Thyroid gland (tissue), 4 donors: ENCODE measurements at regions not wholly inside any gene's neighbourhood (a gene's known extent, or its start where the extent isn't known, plus 50 kb on each side); places are given as distances from the start of the nearest gene placed in this dataset.
"Not testable (repeated sequence)": the region's sequence is repeated elsewhere in the genome, so short reads cannot be mapped to it uniquely, and the experiment has no call there.

ENCODE experiments used
- DNase-seq, 2 donors: peaks; one replicate each; pipeline ENCODE4 v3.0.0-alpha.2; 2019
- H3K27ac ChIP-seq, 3 donors: fragments of 200-600 bp; sonication (generic); 1 replicate in 2 of 3; 2 replicates in 1 of 3; pipeline ENCODE4 v1.5.1; 2016 to 2019; ENCODE audit warnings: mild to moderate bottlenecking in 1 of 3, moderate library complexity in 1 of 3
- H3K27me3 ChIP-seq: fragments of 200-600 bp; sonication (generic); one replicate; pipeline ENCODE4 v1.5.1; 2019
- H3K36me3 ChIP-seq, 2 donors: fragments of 200-600 bp; sonication (generic); one replicate each; pipeline ENCODE4 v1.5.1; 2016 to 2019
- H3K4me1 ChIP-seq, 2 donors: fragments of 200-600 bp; sonication (generic); one replicate each; pipeline ENCODE4 v1.5.1; 2017 to 2019
- H3K4me3 ChIP-seq, 3 donors: fragments of 200-600 bp; sonication (generic); replicated peaks in 1 of 3; 1 replicate in 2 of 3; 2 replicates in 1 of 3; pipeline ENCODE4 v1.5.1; 2016; ENCODE audit warnings: mild to moderate bottlenecking in 1 of 3
- H3K9me3 ChIP-seq: fragments of 200-600 bp; sonication (generic); one replicate; pipeline ENCODE4 v1.5.1; 2017
- CTCF ChIP-seq, 6 experiments: fragments of 200-600 bp in 3 of 6; fragments of 450-650 bp in 3 of 6; sonication (generic) in 3 of 6; IDR thresholded peaks; one replicate each; pipeline ENCODE4 v1.5.1; 2016 to 2019; ENCODE audit warnings: antibody characterized with exemption in 6 of 6, mild to moderate bottlenecking in 2 of 6, inconsistent platforms in 1 of 6, moderate library complexity in 1 of 6
- POLR2A ChIP-seq, 2 donors: fragments of 450-650 bp; IDR thresholded peaks; one replicate each; pipeline ENCODE4 v1.6.1; 2017; ENCODE audit warnings: antibody characterized with exemption in 2 of 2, mild to moderate bottlenecking in 2 of 2, moderate library complexity in 1 of 2
- WGBS, 2 donors: methylation state at CpG; one replicate each; pipeline ENCODE4 v1.1.5; 2017; 5-methylcytosine and 5-hydroxymethylcytosine counted together
- intact Hi-C: fragments of 100-400 bp; cut with DNase I; formaldehyde crosslinking; loops from one replicate; pipeline ENCODE4 v1.15.1; 2023

DNA sequence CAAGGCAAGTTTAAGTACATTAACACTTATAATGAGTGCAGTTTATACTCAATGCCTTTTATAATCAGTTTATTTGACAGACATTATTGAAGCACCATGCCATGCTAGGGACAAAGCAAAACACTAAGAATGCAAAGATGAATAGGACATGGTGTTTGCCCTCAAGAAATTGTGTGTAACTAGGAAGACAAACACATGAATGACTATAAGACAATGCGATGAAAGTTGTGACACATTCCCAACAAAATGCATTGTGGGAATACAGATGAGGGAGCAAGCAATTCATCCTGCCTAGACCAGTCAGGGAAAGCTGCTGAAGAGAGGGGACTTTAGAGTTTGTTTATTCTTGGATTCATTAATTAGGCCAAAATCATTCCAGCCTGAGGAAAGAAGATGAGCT, 133.8 kb upstream of the TRPC6 start:
- DNase-seq, result no peak
- WGBS, 2 donors, result 93% methylated on average over 1 of the region's 1 CpG
- intact Hi-C loops, result no loop called here
- Histone ChIP-seq H3K4me1 (no peaks in the 10 kb centered on the region), H3K36me3 (no peaks in the 10 kb centered on the region), H3K27ac (no peak overlapping the region), H3K9me3 (no peaks in the 10 kb centered on the region), H3K27me3 (no peaks in the 10 kb centered on the region), H3K4me3 (no peak overlapping the region)
- TF ChIP-seq POLR2A (IDR thresholded peaks at IDR 0.05) (no peak), CTCF (IDR thresholded peaks at IDR 0.05) (no peak)

DNA sequence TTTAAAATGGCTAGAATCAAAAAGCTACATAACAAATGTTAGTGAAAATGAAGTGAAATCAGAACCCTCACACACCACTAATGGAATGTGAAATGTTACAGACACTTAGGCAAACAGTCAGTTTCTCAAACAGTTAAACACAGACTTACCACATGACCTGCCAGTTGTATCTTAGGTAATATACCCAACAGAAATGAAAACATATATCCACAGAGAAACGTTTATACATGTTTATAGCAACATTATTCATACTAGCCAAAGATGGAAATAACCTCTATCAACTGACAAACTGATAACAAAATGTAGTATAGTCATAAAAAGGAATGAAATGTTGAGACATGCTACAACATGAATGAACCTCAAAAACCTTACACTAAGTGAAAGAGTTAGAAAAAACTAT, 131.5 kb upstream of the TRPC6 start:
- Histone ChIP-seq H3K27me3 (no peaks in the 10 kb centered on the region), H3K4me1 (no peaks in the 10 kb centered on the region), H3K36me3 (no peaks in the 10 kb centered on the region), H3K4me3 (no peak overlapping the region), H3K27ac (no peak overlapping the region), H3K9me3 (no peaks in the 10 kb centered on the region)
- DNase-seq, result no peak
- TF ChIP-seq POLR2A (IDR thresholded peaks at IDR 0.05) (no peak), CTCF (IDR thresholded peaks at IDR 0.05) (no peak)
- 29 to 30% methylated on average over 1 of the region's 1 CpG for WGBS, 2 donors
- intact Hi-C loops, result no loop called here

DNA sequence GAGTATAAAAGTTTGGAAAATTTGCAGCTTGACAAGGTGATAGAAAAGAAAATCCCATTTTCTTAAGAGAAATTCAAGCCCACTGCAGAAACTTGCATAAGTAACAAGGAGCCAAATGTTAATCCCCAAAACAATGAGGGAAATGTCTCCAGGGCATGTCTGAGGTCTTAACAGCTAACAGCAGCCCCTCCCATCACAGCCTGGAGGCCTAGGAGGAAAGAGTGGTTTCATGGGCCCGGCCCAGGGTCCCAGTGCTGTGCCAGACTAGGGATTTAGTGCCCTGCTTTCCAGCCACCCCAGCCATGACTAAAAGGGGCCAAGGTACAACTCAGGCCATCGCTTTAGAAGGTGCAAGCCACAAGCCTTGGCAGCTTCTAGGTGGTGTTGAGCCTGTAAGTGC, 123.7 kb upstream of the TRPC6 start:
- Histone ChIP-seq H3K36me3 (no peaks in the 10 kb centered on the region), H3K27ac (no peak overlapping the region), H3K27me3 (no peaks in the 10 kb centered on the region), H3K4me3 (no peak overlapping the region), H3K9me3 (no peaks in the 10 kb centered on the region), H3K4me1 (no peaks in the 10 kb centered on the region)
- TF ChIP-seq CTCF (IDR thresholded peaks at IDR 0.05), result no peak
- no peak for TF ChIP-seq POLR2A (IDR thresholded peaks at IDR 0.05)
- WGBS, 2 donors, result 67 to 75% methylated on average over 2 of the region's 2 CpGs
- intact Hi-C loops, result no loop called here
- DNase-seq, result no peak

DNA sequence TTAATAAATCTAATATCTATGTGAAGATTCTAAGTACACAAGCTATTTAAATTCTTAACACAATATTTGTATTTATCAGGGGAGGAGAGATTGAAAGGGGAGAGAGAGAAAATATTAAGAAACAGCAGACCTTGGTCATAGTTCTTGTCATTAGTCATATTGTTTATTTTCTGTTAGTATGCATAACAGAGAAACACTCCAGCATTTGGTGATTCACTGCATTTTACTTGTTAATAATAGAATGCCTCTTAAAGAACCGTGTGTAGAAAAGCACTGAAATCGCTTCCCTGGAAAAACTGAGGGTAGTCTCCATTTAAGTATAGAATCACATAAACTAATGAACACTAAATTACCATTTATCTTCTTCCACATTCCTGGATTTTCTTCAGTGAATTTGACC, 122.7 kb upstream of the TRPC6 start:
- Histone ChIP-seq H3K4me3 (no peak overlapping the region), H3K4me1 (no peaks in the 10 kb centered on the region), H3K27me3 (no peaks in the 10 kb centered on the region), H3K27ac (no peak overlapping the region), H3K36me3 (no peaks in the 10 kb centered on the region), H3K9me3 (no peaks in the 10 kb centered on the region)
- intact Hi-C loops, result no loop called here
- DNase-seq, result no peak
- 64 to 68% methylated on average over 2 of the region's 2 CpGs for WGBS, 2 donors
- TF ChIP-seq POLR2A (IDR thresholded peaks at IDR 0.05) (no peak), CTCF (IDR thresholded peaks at IDR 0.05) (no peak)

GRCh38 chr11:101705972-101706371, 122.2 kb upstream of the TRPC6 start:
- intact Hi-C loops, result no loop called here
- TF ChIP-seq POLR2A (IDR thresholded peaks at IDR 0.05), result no peak
- no peak for TF ChIP-seq CTCF (IDR thresholded peaks at IDR 0.05)
- no peaks in the 10 kb centered on the region for H3K4me1 ChIP-seq
- 75 to 78% methylated on average over 1 of the region's 1 CpG for WGBS, 2 donors
- no peak overlapping the region for H3K27ac ChIP-seq
- H3K27me3 ChIP-seq, result no peaks in the 10 kb centered on the region
- no peak for DNase-seq
- no peaks in the 10 kb centered on the region for H3K36me3 ChIP-seq
- no peak overlapping the region for H3K4me3 ChIP-seq
- no peaks in the 10 kb centered on the region for H3K9me3 ChIP-seq

DNA sequence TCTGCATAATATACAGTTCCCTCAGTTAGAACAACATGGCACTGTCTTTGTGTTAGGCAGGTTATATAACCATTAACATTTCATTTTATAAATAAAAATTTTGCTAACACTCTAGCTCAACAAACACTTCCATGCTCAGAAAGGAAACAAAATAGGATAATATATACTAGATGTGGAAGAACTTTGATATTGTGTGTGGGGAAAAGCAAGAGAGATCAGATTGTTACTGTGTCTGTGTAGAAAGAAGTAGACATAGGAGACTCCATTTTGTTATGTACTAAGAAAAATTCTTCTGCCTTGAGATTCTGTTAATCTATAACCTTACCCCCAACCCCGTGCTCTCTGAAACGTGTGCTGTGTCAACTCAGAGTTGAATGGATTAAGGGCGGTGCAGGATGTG, 111.1 kb upstream of the TRPC6 start:
- H3K9me3 ChIP-seq, intact Hi-C loops, H3K27me3 ChIP-seq, H3K4me1 ChIP-seq, DNase-seq, H3K27ac ChIP-seq, H3K4me3 ChIP-seq, H3K36me3 ChIP-seq: not testable (repeated sequence)
- 20% methylated on average over 1 of the region's 3 CpGs; no CpG with 5 or more reads in 1 of the 2 donors for WGBS, 2 donors
